ENCODE measurements at regions not wholly inside any gene's neighbourhood (a gene's known extent, or its start where the extent isn't known, plus 50 kb on each side); places are given as distances from the start of the nearest gene placed in this dataset.
"Not testable (repeated sequence)": the region's sequence is repeated elsewhere in the genome, so short reads cannot be mapped to it uniquely, and the experiment has no call there.

GRCh38 chr10:37035853-37036252, 89.5 kb upstream of the ANKRD30A start:
- H3K27ac ChIP-seq, result no peak overlapping the region
- no peak for TF ChIP-seq POLR2A (IDR thresholded peaks at IDR 0.05)
- no peak for TF ChIP-seq CTCF (IDR thresholded peaks at IDR 0.05)
- no peaks in the 10 kb centered on the region for H3K4me1 ChIP-seq
- 8% methylated on average over 1 of the region's 1 CpG for WGBS (ENCODE audit: insufficient coverage, low coverage, low lambda C conversion rate, missing lambda C conversion rate)
- no peaks in the 10 kb centered on the region for H3K9me3 ChIP-seq
- intact Hi-C loops (cut with DNase I), result no loop called here
- no peak overlapping the region for H3K4me3 ChIP-seq
- H3K27me3 ChIP-seq, result no peaks in the 10 kb centered on the region
- ATAC-seq, result no peak
- no peak for DNase-seq
- no peaks in the 10 kb centered on the region for H3K36me3 ChIP-seq

- no peaks in the 10 kb centered on the region for H3K4me1 ChIP-seq
- WGBS (ENCODE audit: insufficient coverage, low coverage, low lambda C conversion rate, missing lambda C conversion rate), result 6% methylated on average over 2 of the region's 2 CpGs
- no peaks in the 10 kb centered on the region for H3K9me3 ChIP-seq
- no peaks in the 10 kb centered on the region for H3K36me3 ChIP-seq
- H3K27ac ChIP-seq, result no peak overlapping the region
- no peaks in the 10 kb centered on the region for H3K27me3 ChIP-seq
- DNase-seq, result no peak
- intact Hi-C loops (cut with DNase I), result no loop called here
- no peak overlapping the region for H3K4me3 ChIP-seq
- no peak for ATAC-seq
- no peak for TF ChIP-seq CTCF (IDR thresholded peaks at IDR 0.05)
Observed at GRCh38 chr10:37015498-37015897, 109.9 kb upstream of the ANKRD30A start.

- TF ChIP-seq POLR2A (IDR thresholded peaks at IDR 0.05), result no peak
- TF ChIP-seq CTCF (IDR thresholded peaks at IDR 0.05), result no peak
- intact Hi-C loops (cut with DNase I), result no loop called here
- ATAC-seq (no peak), DNase-seq (no peak)
- WGBS (ENCODE audit: insufficient coverage, low coverage, low lambda C conversion rate, missing lambda C conversion rate), result 38% methylated on average over 6 of the region's 7 CpGs
- Histone ChIP-seq H3K4me1 (no peaks in the 10 kb centered on the region), H3K27me3 (no peaks in the 10 kb centered on the region), H3K36me3 (no peaks in the 10 kb centered on the region), H3K4me3 (no peak overlapping the region), H3K9me3 (no peaks in the 10 kb centered on the region), H3K27ac (no peak overlapping the region)
Observed at GRCh38 chr10:37010741-37011140, 114.7 kb upstream of the ANKRD30A start.

- intact Hi-C loops (cut with DNase I); H3K4me1 ChIP-seq; ATAC-seq; H3K27ac ChIP-seq; H3K27me3 ChIP-seq; H3K36me3 ChIP-seq; DNase-seq; H3K4me3 ChIP-seq; H3K9me3 ChIP-seq: not testable (repeated sequence)
- 28% methylated on average over 2 of the region's 2 CpGs for WGBS (ENCODE audit: insufficient coverage, low coverage, low lambda C conversion rate, missing lambda C conversion rate)
Observed at GRCh38 chr10:37008276-37008675, 117.1 kb upstream of the ANKRD30A start.

- no peaks in the 10 kb centered on the region for H3K27me3 ChIP-seq
- H3K36me3 ChIP-seq, result no peaks in the 10 kb centered on the region
- 22% methylated on average over 2 of the region's 2 CpGs for WGBS (ENCODE audit: insufficient coverage, low coverage, low lambda C conversion rate, missing lambda C conversion rate)
- H3K27ac ChIP-seq, result no peak overlapping the region
- H3K4me1 ChIP-seq, result no peaks in the 10 kb centered on the region
- no peak for DNase-seq
- TF ChIP-seq CTCF (IDR thresholded peaks at IDR 0.05) (no peak), POLR2A (IDR thresholded peaks at IDR 0.05) (no peak)
- H3K4me3 ChIP-seq, result no peak overlapping the region
- intact Hi-C loops (cut with DNase I), result no loop called here
- ATAC-seq, result no peak
- no peaks in the 10 kb centered on the region for H3K9me3 ChIP-seq
Observed at GRCh38 chr10:37003126-37003525, 122.3 kb upstream of the ANKRD30A start.

GRCh38 chr10:36995806-36996205, 129.6 kb upstream of the ANKRD30A start:
- DNase-seq; intact Hi-C loops (cut with DNase I): not testable (repeated sequence)
- WGBS (ENCODE audit: insufficient coverage, low coverage, low lambda C conversion rate, missing lambda C conversion rate), result 63% methylated on average over 10 of the region's 14 CpGs

More at GRCh38 chr10:36995806-36996205, 129.6 kb upstream of the ANKRD30A start:
- not testable (repeated sequence) for H3K36me3 ChIP-seq, H3K9me3 ChIP-seq, H3K27me3 ChIP-seq, H3K27ac ChIP-seq, H3K4me3 ChIP-seq, H3K4me1 ChIP-seq, ATAC-seq

Measured in right lobe of liver (tissue), 6 donors.